Nephron progenitor cell (in vitro differentiated cells): ENCODE measurements at regions not wholly inside any gene's neighbourhood (a gene's known extent, or its start where the extent isn't known, plus 50 kb on each side); places are given as distances from the start of the nearest gene placed in this dataset.

Source experiments
- DNase-seq: peaks from one replicate; pipeline ENCODE4 v3.0.0; 2021
- H3K27ac Mint-ChIP-seq: 2 replicates; pipeline ENCODE4 v1.8.0; 2021; ENCODE audit warnings: mild to moderate bottlenecking, moderate library complexity, mixed read lengths
- H3K27me3 Mint-ChIP-seq: 2 replicates; pipeline ENCODE4 v1.8.0; 2021; ENCODE audit warnings: mild to moderate bottlenecking, low read depth, mixed read lengths; ENCODE audit not compliant: poor library complexity
- H3K36me3 Mint-ChIP-seq: 2 replicates; pipeline ENCODE4 v1.8.0; 2021; ENCODE audit warnings: low read depth, mixed read lengths
- H3K4me1 Mint-ChIP-seq: 2 replicates; pipeline ENCODE4 v1.8.0; 2021; ENCODE audit warnings: mixed read lengths
- H3K4me3 Mint-ChIP-seq: 2 replicates; pipeline ENCODE4 v1.8.0; 2021; ENCODE audit warnings: mild to moderate bottlenecking, moderate library complexity, mixed read lengths
- H3K9me3 Mint-ChIP-seq: 2 replicates; pipeline ENCODE4 v1.8.0; 2021; ENCODE audit warnings: mild to moderate bottlenecking, moderate library complexity, mixed read lengths
- CTCF ChIP-seq: fragments of 200-600 bp; sonication (generic); IDR thresholded peaks from 2 replicates; pipeline ENCODE4 v1.5.0; 2021; ENCODE audit warnings: antibody characterized with exemption

- no peaks in the 10 kb centered on the region for H3K9me3 Mint-ChIP-seq
- no peak overlapping the region for H3K27ac Mint-ChIP-seq
These were observed 126.6 kb upstream of the CREB1 start for GRCh38 chr2:207403141-207403540.

GRCh38 chr2:207403950-207404349 is 125.8 kb upstream of the CREB1 start:
- H3K27ac Mint-ChIP-seq = no peak overlapping the region

More at GRCh38 chr2:207403141-207403540, 126.6 kb upstream of the CREB1 start:
- peaks cover 16% of the 10 kb centered on the region for H3K4me1 Mint-ChIP-seq
- no peaks in the 10 kb centered on the region for H3K36me3 Mint-ChIP-seq
- no peak for TF ChIP-seq CTCF
- peaks cover 2% of the 10 kb centered on the region for H3K27me3 Mint-ChIP-seq
- no peak overlapping the region for H3K4me3 Mint-ChIP-seq
- DNase-seq = no peak

GRCh38 chr2:207405150-207405549 is 124.6 kb upstream of the CREB1 start:
- H3K27ac Mint-ChIP-seq = no peak overlapping the region
- no peaks in the 10 kb centered on the region for H3K36me3 Mint-ChIP-seq
- H3K27me3 Mint-ChIP-seq = peaks cover 5% of the 10 kb centered on the region
- no peak for TF ChIP-seq CTCF
- no peaks in the 10 kb centered on the region for H3K9me3 Mint-ChIP-seq
- DNase-seq = no peak
- H3K4me3 Mint-ChIP-seq = no peak overlapping the region
- peaks cover 27% of the 10 kb centered on the region for H3K4me1 Mint-ChIP-seq

More at GRCh38 chr2:207403950-207404349, 125.8 kb upstream of the CREB1 start:
- no peak for TF ChIP-seq CTCF
- Mint-ChIP-seq H3K36me3 (no peaks in the 10 kb centered on the region), H3K27me3 (peaks cover under 1% of the 10 kb centered on the region), H3K4me3 (no peak overlapping the region), H3K4me1 (peaks cover 16% of the 10 kb centered on the region), H3K9me3 (no peaks in the 10 kb centered on the region)
- DNase-seq = no peak

- H3K27me3 Mint-ChIP-seq = peaks cover 7% of the 10 kb centered on the region
- H3K9me3 Mint-ChIP-seq = no peaks in the 10 kb centered on the region
- no peaks in the 10 kb centered on the region for H3K36me3 Mint-ChIP-seq
- TF ChIP-seq CTCF = no peak
- peaks cover 52% of the 10 kb centered on the region for H3K4me1 Mint-ChIP-seq
- no peak for DNase-seq
- H3K4me3 Mint-ChIP-seq = no peak overlapping the region
- H3K27ac Mint-ChIP-seq = peak overlapping the region; percentile 19
These were observed 121.5 kb upstream of the CREB1 start for GRCh38 chr2:207408086-207408794.

- Mint-ChIP-seq H3K27me3 (peaks cover 7% of the 10 kb centered on the region), H3K4me3 (no peak overlapping the region), H3K36me3 (no peaks in the 10 kb centered on the region), H3K27ac (peak overlapping the region; percentile 83), H3K9me3 (no peaks in the 10 kb centered on the region), H3K4me1 (peaks cover 52% of the 10 kb centered on the region)
- no peak for TF ChIP-seq CTCF
- DNase-seq = no peak
These were observed 120.2 kb upstream of the CREB1 start for GRCh38 chr2:207409517-207409916.

- no peak overlapping the region for H3K27ac Mint-ChIP-seq
These were observed 116.9 kb upstream of the CREB1 start for GRCh38 chr2:207412787-207413310.

More at GRCh38 chr2:207412787-207413310, 116.9 kb upstream of the CREB1 start:
- Mint-ChIP-seq H3K36me3 (no peaks in the 10 kb centered on the region), H3K27me3 (peaks cover 11% of the 10 kb centered on the region), H3K9me3 (no peaks in the 10 kb centered on the region), H3K4me1 (peaks cover 48% of the 10 kb centered on the region), H3K4me3 (no peak overlapping the region)
- no peak for DNase-seq
- TF ChIP-seq CTCF = no peak
